AG04450 (cell line): ENCODE measurements at regions not wholly inside any gene's neighbourhood (a gene's known extent, or its start where the extent isn't known, plus 50 kb on each side); places are given as distances from the start of the nearest gene placed in this dataset.

Experiments used
- CTCF ChIA-PET: fragments of 300-600, 350-600 bp; formaldehyde crosslinking; extraction: SDS; loops from one replicate; lab custom pipeline; 2022; ENCODE audit warnings: antibody characterized with exemption, inconsistent platforms; lab: Charles Lee
- POLR2A ChIA-PET: fragments of 350-600 bp; formaldehyde crosslinking; extraction: SDS; loops from one replicate; lab custom pipeline; 2021; ENCODE audit warnings: antibody characterized with exemption, inconsistent platforms; lab: Yijun Ruan, JAX
- DNase-seq: peaks from one replicate; pipeline ENCODE4 v3.0.0-alpha.2; 2011; ENCODE audit warnings: low read depth, low spot score
- H3K27ac ChIP-seq: one replicate; pipeline ENCODE4 v1.5.1; 2012; ENCODE audit warnings: low read depth, low read length, control low read depth
- H3K27me3 ChIP-seq: one replicate; pipeline ENCODE4 v1.6.0; 2012; ENCODE audit warnings: low read length; ENCODE audit not compliant: control insufficient read depth, insufficient read depth
- H3K4me3 ChIP-seq: 2 replicates; pipeline ENCODE4 v1.5.1; 2011; ENCODE audit warnings: mild to moderate bottlenecking, low read depth, low read length, control low read depth
- H3K9me3 ChIP-seq: 2 replicates; pipeline ENCODE4 v1.5.1; 2012; ENCODE audit warnings: low read length; ENCODE audit not compliant: control insufficient read depth, insufficient read depth
- TF ChIP-seq, protein P1 (sequence below): IDR thresholded peaks from 2 replicates; pipeline ENCODE4 v1.5.1; 2011; ENCODE audit warnings: low read depth, low read length, control low read depth, inconsistent platforms

DNA sequence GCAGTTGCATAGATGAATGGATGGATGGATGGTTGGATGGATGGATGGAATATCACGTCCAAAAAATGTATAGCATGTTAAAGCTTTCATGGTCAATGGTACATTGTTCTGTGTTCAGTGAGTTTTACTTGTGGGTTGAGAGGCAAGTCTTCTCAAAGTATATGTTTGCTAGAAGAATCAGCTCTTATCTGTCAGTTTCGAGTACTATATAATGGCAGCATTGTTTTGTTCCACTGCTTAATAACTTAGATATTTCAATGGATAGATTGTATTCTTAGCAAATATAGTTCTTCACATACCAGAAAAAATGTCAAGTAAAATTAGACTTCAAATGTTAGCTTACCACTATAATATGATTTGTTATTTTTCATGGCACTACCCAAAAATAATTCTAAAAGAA is 100.9 kb upstream of the CDIN1 start:
- no peak overlapping the region for H3K27ac ChIP-seq
- ChIA-PET CTCF (interaction anchor here (1.1 to 1.8 kb wide), 2 partner anchors 23 to 727 kb away, joined by 5 to 6 read pairs; no protein-coding TSS in a partner anchor), POLR2A (interaction anchor here (1.9 kb wide), 1 partner anchor 10 kb away, joined by 4 read pairs; no protein-coding TSS in a partner anchor)
- TF ChIP-seq, protein P1, sequence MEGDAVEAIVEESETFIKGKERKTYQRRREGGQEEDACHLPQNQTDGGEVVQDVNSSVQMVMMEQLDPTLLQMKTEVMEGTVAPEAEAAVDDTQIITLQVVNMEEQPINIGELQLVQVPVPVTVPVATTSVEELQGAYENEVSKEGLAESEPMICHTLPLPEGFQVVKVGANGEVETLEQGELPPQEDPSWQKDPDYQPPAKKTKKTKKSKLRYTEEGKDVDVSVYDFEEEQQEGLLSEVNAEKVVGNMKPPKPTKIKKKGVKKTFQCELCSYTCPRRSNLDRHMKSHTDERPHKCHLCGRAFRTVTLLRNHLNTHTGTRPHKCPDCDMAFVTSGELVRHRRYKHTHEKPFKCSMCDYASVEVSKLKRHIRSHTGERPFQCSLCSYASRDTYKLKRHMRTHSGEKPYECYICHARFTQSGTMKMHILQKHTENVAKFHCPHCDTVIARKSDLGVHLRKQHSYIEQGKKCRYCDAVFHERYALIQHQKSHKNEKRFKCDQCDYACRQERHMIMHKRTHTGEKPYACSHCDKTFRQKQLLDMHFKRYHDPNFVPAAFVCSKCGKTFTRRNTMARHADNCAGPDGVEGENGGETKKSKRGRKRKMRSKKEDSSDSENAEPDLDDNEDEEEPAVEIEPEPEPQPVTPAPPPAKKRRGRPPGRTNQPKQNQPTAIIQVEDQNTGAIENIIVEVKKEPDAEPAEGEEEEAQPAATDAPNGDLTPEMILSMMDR: no peak
- no peak overlapping the region for H3K4me3 ChIP-seq
- no peaks in the 10 kb centered on the region; the same call in 1 of the 2 replicates for H3K9me3 ChIP-seq
- H3K27me3 ChIP-seq: no peaks in the 10 kb centered on the region
- no peak for DNase-seq

DNA sequence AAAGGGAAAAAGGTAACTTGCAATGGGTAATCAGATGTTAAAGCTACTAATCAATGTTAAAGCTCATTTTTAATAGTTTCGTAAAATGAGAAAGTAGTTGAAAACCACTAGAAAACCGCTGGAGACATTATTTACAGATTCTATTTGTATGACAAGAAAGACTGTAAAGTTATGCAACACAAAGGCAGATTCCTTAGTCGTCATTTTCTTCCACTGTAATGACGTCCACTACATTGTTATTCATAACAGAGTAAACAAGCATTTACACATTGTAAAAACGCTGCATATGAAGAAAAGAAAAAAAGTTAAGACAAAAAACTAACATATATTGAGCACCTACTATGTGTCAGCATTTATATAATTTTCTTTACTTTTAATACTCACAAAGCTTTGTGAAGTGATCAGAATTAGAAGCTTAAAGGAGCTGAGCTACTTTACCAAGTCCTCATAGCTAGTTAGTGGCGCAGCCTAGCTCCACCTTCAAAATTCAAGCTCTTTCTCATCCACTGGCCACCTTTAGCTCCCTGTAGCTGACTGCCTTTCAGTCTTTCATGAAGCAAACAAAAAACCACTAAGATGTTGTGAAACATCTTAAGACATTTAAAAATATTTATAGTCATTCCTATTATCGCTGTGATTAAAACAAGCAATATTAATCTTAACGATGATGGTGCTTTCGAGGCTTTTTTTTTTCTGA is 100.1 kb upstream of the CDIN1 start:
- ChIA-PET CTCF (interaction anchor here (1.1 to 1.8 kb wide), 2 partner anchors 22 to 728 kb away, joined by 5 to 6 read pairs; no protein-coding TSS in a partner anchor), POLR2A (interaction anchor here (1.9 kb wide), 1 partner anchor 11 kb away, joined by 4 read pairs; no protein-coding TSS in a partner anchor)
- Histone ChIP-seq H3K4me3 (no peak overlapping the region), H3K27ac (no peak overlapping the region), H3K27me3 (no peaks in the 10 kb centered on the region), H3K9me3 (no peaks in the 10 kb centered on the region; the same call in 1 of the 2 replicates)
- DNase-seq: no peak
- TF ChIP-seq, protein P1: no peak

DNA sequence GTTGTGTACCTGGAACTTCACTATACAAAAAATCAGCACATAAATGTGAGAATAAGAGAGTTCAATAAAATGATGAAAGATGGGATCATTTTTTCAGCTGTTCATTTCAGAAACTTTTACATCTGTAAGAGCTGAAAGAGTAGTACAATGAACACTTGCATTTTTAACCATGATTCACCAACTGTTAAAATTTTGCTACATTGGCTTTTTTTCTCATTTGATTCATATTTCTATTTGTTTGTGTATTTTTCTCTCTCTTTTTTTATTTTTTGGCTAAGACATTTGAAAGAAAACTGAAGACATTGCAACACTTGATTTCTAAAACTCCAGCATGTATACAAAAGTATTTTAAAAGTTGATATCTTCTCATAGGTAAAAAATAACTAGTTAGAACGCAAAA is 98.3 kb upstream of the CDIN1 start:
- ChIA-PET CTCF (no interaction called here), POLR2A (no interaction called here)
- TF ChIP-seq, protein P1: no peak
- Histone ChIP-seq H3K27me3 (no peaks in the 10 kb centered on the region), H3K4me3 (no peak overlapping the region), H3K27ac (no peak overlapping the region), H3K9me3 (no peaks in the 10 kb centered on the region; the same call in 1 of the 2 replicates)
- DNase-seq: no peak

DNA sequence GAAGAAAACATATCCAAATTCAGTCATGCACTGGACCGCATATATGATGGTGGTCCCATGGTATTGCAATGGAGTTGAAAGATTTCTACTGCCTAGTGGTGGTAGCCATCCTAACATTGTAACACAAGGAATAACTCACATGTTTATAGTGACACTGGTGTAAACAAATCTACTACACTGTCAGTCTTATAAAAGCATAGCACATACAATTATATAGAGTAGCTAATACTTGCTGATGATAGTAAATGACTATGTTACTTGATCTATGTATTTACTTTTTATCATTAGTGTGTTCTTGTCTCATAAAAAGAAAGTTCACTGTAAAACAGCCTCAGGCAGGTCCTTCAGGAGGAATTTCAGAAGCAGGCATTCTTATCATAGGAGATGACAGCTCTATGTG is 96.0 kb upstream of the CDIN1 start:
- no peaks in the 10 kb centered on the region; the same call in none of the 2 replicates for H3K9me3 ChIP-seq
- ChIA-PET POLR2A (interaction anchor here (1.3 kb wide), 1 partner anchor 55 kb away, joined by 4 read pairs; no protein-coding TSS in a partner anchor), CTCF (interaction anchor here (0.7 to 1.1 kb wide), 4 partner anchors 18 to 732 kb away, joined by 3 read pairs; no protein-coding TSS in a partner anchor)
- DNase-seq: no peak
- TF ChIP-seq, protein P1: no peak
- no peak overlapping the region for H3K4me3 ChIP-seq
- H3K27ac ChIP-seq: no peak overlapping the region
- no peaks in the 10 kb centered on the region for H3K27me3 ChIP-seq
